GM20000 (cell line): ENCODE measurements at regions not wholly inside any gene's neighbourhood (a gene's known extent, or its start where the extent isn't known, plus 50 kb on each side); places are given as distances from the start of the nearest gene placed in this dataset.

Experiments used
- DNase-seq: peaks from one replicate; pipeline ENCODE4 v3.0.0; 2012; ENCODE audit warnings: low spot score
- TF ChIP-seq, protein P1 (sequence below): IDR thresholded peaks from 2 replicates; pipeline ENCODE4 v1.5.1; 2012; ENCODE audit warnings: mild to moderate bottlenecking, control low read depth; ENCODE audit errors: extremely low read depth, missing control alignments

GRCh38 chr4:54473077-54473545 lies 184.6 kb upstream of the KIT start:
- TF ChIP-seq, protein P1, sequence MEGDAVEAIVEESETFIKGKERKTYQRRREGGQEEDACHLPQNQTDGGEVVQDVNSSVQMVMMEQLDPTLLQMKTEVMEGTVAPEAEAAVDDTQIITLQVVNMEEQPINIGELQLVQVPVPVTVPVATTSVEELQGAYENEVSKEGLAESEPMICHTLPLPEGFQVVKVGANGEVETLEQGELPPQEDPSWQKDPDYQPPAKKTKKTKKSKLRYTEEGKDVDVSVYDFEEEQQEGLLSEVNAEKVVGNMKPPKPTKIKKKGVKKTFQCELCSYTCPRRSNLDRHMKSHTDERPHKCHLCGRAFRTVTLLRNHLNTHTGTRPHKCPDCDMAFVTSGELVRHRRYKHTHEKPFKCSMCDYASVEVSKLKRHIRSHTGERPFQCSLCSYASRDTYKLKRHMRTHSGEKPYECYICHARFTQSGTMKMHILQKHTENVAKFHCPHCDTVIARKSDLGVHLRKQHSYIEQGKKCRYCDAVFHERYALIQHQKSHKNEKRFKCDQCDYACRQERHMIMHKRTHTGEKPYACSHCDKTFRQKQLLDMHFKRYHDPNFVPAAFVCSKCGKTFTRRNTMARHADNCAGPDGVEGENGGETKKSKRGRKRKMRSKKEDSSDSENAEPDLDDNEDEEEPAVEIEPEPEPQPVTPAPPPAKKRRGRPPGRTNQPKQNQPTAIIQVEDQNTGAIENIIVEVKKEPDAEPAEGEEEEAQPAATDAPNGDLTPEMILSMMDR = no peak
- DNase-seq = no peak

- TF ChIP-seq, protein P1 = no peak
- DNase-seq = no peak
These were observed 184.0 kb upstream of the KIT start for GRCh38 chr4:54473798-54474197.

GRCh38 chr4:54475546-54475945 lies 182.2 kb upstream of the KIT start:
- DNase-seq = no peak
- TF ChIP-seq, protein P1 = no peak

DNA sequence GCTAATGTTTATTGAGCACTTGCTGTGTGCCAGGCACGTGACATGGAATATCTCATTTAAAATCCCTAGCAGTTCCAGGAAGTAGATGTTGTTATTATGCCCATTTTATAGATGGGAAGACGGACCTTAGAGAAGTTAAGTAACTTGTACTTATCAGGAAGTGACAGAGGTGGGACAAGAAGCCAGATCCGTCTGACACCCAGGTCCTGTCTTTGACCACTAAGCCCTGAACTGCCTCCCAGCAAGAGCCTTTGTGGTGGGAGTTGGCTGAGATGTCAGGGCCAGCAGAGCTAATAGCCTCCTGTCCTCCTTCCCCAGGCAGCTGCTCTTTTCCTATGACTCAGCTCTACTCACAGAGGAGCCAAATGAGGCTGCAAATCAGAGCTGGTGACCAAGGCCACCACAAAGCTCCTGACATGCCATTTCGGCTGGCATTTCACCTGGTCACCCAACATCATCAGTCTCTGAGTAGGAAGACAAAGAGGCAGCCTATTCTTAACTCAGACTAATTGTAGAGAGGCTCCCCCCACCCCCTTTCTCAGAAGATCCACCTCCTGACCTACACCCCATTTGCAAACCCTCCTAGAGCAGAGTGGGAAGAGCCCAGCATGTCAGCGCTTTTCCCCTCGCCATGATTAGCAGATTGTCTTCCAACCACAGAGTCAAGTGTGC lies 175.1 kb upstream of the KIT start:
- TF ChIP-seq, protein P1 = no peak
- no peak for DNase-seq

- TF ChIP-seq, protein P1 = no peak
- DNase-seq = no peak
These were observed 173.4 kb upstream of the KIT start for GRCh38 chr4:54484383-54484782.

DNA sequence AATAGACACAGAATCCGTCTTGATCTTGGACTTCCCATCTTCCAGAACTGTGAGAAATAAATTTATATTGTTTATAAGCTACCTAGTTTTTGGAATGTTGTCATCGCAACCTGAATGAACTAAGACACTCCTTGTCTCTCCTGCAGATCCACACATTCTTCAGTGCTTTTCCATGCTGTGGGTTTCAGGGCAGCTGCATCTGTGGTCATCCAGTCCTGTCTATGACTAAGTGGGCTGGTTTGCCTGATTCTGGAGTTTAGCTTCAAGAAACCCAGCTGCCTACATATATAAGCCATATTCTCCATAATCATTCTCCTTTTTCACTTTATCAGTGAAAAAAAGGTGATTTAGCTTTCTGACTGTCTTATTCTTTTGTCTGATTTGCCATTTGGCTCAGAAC lies 170.3 kb upstream of the KIT start:
- TF ChIP-seq, protein P1 = no peak
- DNase-seq = no peak

- TF ChIP-seq, protein P1 = no peak
- no peak for DNase-seq
These were observed 163.9 kb upstream of the KIT start for GRCh38 chr4:54493862-54494261.
